A549 (cell line): ENCODE measurements at regions not wholly inside any gene's neighbourhood (a gene's known extent, or its start where the extent isn't known, plus 50 kb on each side); places are given as distances from the start of the nearest gene placed in this dataset.
"Not testable (repeated sequence)": the region's sequence is repeated elsewhere in the genome, so short reads cannot be mapped to it uniquely, and the experiment has no call there.

Source experiments
- ATAC-seq, 2 experiments: fragments of 200-7000 bp in 1 of 2; fragments of >200 bp in 1 of 2; cut with Nextera tagmentation in 1 of 2; cut with Tn5 transposase in 1 of 2; 3 replicates each; pipeline versions ENCODE4 v1.8.0 to v1.9.1; 2018 to 2020; ENCODE audit warnings: mild to moderate bottlenecking in 1 of 2, moderate library complexity in 1 of 2
- CTCF ChIA-PET: fragments of 300-600 bp; sonication (Branson Sonifier 250); formaldehyde crosslinking; extraction: SDS; loops from one replicate; lab custom pipeline; 2021; ENCODE audit warnings: antibody characterized with exemption, inconsistent platforms; lab: Yijun Ruan, JAX
- POLR2A ChIA-PET: fragments of 350-600 bp; formaldehyde crosslinking; extraction: SDS; loops from one replicate; lab custom pipeline; 2021; ENCODE audit warnings: antibody characterized with exemption, inconsistent platforms; lab: Yijun Ruan, JAX
- DNase-seq, 2 experiments: peaks; one replicate each; pipeline versions ENCODE4 v3.0.0 to v3.0.0-alpha.2; 2011 to 2016; ENCODE audit warnings: low read depth in 1 of 2, low spot score in 1 of 2
- FAIRE-seq: peaks from 2 replicates; lab custom pipeline; 2011; peaks lifted over from hg19 to GRCh38; lab: Jason Lieb, UNC
- H3K27ac ChIP-seq, 2 experiments: fragments of >200 bp; sonication (Bioruptor Twin); formaldehyde crosslinking; 3 replicates each; pipeline ENCODE4 v1.5.1; 2016 to 2017
- H3K4me1 ChIP-seq: fragments of >200 bp; sonication (Bioruptor Twin); formaldehyde crosslinking; 3 replicates; pipeline ENCODE4 v1.6.1; 2016
- H3K4me2 ChIP-seq: fragments of >200 bp; sonication (Bioruptor Twin); formaldehyde crosslinking; 3 replicates; pipeline ENCODE4 v1.6.1; 2016
- H3K4me3 ChIP-seq: fragments of >200 bp; sonication (Bioruptor Twin); formaldehyde crosslinking; 3 replicates; pipeline ENCODE4 v1.5.1; 2016
- H3K9me3 ChIP-seq: fragments of >200 bp; sonication (Bioruptor Twin); formaldehyde crosslinking; 3 replicates; pipeline ENCODE4 v1.6.1; 2016
- WGBS: methylation state at CpG from one replicate; pipeline ENCODE4 v1.1.6; 2017; ENCODE audit errors: missing lambda C conversion rate; 5-methylcytosine and 5-hydroxymethylcytosine counted together
- small RNA-seq, 6 experiments: library from RNA; depleted of rRNA; stranded (forward); fragments of <200 nt; gene quantifications; one replicate each; pipeline ENCODE3, GENCODE V24; 2012

DNA sequence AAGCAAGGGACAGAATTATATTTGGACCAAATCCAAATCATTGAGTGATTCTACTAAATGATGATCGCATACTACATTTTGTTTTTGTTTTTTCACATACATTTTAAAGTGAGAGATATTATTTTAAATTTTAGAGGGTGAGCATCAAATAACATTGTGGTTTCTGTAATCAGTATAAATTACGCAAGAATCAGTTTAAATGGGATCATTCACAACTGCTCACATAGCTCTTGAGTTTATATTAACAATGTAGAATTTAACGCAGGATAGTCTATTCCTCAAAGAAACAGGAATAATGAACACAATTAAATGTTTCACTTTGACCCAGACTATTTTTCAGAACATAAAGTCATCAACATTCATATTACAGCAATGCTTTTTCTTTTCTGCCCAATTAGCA, 51.2 kb upstream of the PDPR start:
- H3K4me2 ChIP-seq, ATAC-seq, H3K27ac ChIP-seq, DNase-seq, FAIRE-seq, H3K9me3 ChIP-seq, POLR2A ChIA-PET, CTCF ChIA-PET, H3K4me3 ChIP-seq: not testable (repeated sequence)
- H3K4me1 ChIP-seq = peaks cover 22% of the 10 kb centered on the region
- WGBS = 87% methylated on average over 3 of the region's 3 CpGs

Small RNAs in the stretch of these regions (small RNA-seq; reads per million reads assigned to genes)
- gene MIR1972-2 = 0 reads per million in 6 experiments
